ENCODE measurements at regions not wholly inside any gene's neighbourhood (a gene's known extent, or its start where the extent isn't known, plus 50 kb on each side); places are given as distances from the start of the nearest gene placed in this dataset.

GRCh38 chr10:69712342-69712741 lies 82.3 kb downstream of the FAM241B start:
- H3K27ac Mint-ChIP-seq: no peak overlapping the region
- Histone ChIP-seq H2BK12ac (ENCODE audit: insufficient read length, low read depth, low read length) (no peak overlapping the region), H3K9ac (ENCODE audit: extremely low read depth, insufficient read length, low read length) (no peak overlapping the region), H2BK20ac (ENCODE audit: low read depth, low read length, poor library complexity, severe bottlenecking) (no peak overlapping the region), H2BK120ac (ENCODE audit: low read depth, low read length, poor library complexity, severe bottlenecking) (no peak overlapping the region), H3K18ac (ENCODE audit: insufficient read length, low read depth, low read length) (no peak overlapping the region), H3K4ac (ENCODE audit: low read depth, low read length) (no peak overlapping the region), H2AFZ (ENCODE audit: low read length) (no peak overlapping the region), H4K5ac (ENCODE audit: insufficient read length, low read depth, low read length) (no peak overlapping the region), H3K23me2 (ENCODE audit: insufficient read length, low read depth, low read length, poor library complexity, severe bottlenecking) (no peaks in the 10 kb centered on the region), H3K14ac (ENCODE audit: insufficient read depth, low read length) (no peak overlapping the region), H3K79me2 (ENCODE audit: insufficient read depth, low read length) (no peaks in the 10 kb centered on the region), H3K4me1 (ENCODE audit: insufficient read depth, low read length) (peaks cover 4% of the 10 kb centered on the region; the same call in 1 of the 2 replicates), H3K79me1 (ENCODE audit: insufficient read depth, low read depth, low read length, poor library complexity, severe bottlenecking) (no peaks in the 10 kb centered on the region), H2AK5ac (ENCODE audit: insufficient read length, low read length) (no peak overlapping the region), H3K56ac (ENCODE audit: insufficient read length, low read depth, low read length) (no peak overlapping the region), H2BK5ac (ENCODE audit: insufficient read length, low read length) (no peak overlapping the region), H3K27ac (ENCODE audit: insufficient read length, low read depth, low read length) (no peak overlapping the region), H4K8ac (replicated peaks; ENCODE audit: insufficient read length, low read depth, low read length) (no peak overlapping the region), H4K20me1 (ENCODE audit: control insufficient read depth, insufficient read depth, insufficient read length) (no peaks in the 10 kb centered on the region), H3K9me3 (ENCODE audit: control insufficient read depth, low read depth, low read length) (no peaks in the 10 kb centered on the region), H3T11ph (ENCODE audit: low read length) (no peak overlapping the region), H4K91ac (ENCODE audit: insufficient read length, low read depth, low read length) (no peak overlapping the region), H3K4me2 (ENCODE audit: insufficient read depth, insufficient read length, low read length) (no peak overlapping the region), H2BK15ac (ENCODE audit: low read depth, low read length) (no peak overlapping the region), H3K23ac (ENCODE audit: insufficient read length, low read depth, low read length) (no peak overlapping the region), H3K27me3 (ENCODE audit: insufficient read depth, low read length) (no peaks in the 10 kb centered on the region)
- no CpG with 5 or more reads among the region's 12 CpGs for WGBS (ENCODE audit: extremely low coverage, insufficient read length, low lambda C conversion rate)
- no peak overlapping the region for H3K4me3 Mint-ChIP-seq
- H3K4me1 Mint-ChIP-seq: peaks cover 17% of the 10 kb centered on the region in 2 experiments
- no peak for DNase-seq
- H3K36me3 Mint-ChIP-seq (ENCODE audit: insufficient read depth in 1 of 3, low read depth in 3 of 3): peaks cover 0 to 14% (median 2%) of the 10 kb centered on the region in 3 experiments; a peak in 5 of 7 replicates
- H3K27me3 Mint-ChIP-seq (ENCODE audit: low read depth): peaks cover 22% of the 10 kb centered on the region
- TF ChIP-seq, protein P1, sequence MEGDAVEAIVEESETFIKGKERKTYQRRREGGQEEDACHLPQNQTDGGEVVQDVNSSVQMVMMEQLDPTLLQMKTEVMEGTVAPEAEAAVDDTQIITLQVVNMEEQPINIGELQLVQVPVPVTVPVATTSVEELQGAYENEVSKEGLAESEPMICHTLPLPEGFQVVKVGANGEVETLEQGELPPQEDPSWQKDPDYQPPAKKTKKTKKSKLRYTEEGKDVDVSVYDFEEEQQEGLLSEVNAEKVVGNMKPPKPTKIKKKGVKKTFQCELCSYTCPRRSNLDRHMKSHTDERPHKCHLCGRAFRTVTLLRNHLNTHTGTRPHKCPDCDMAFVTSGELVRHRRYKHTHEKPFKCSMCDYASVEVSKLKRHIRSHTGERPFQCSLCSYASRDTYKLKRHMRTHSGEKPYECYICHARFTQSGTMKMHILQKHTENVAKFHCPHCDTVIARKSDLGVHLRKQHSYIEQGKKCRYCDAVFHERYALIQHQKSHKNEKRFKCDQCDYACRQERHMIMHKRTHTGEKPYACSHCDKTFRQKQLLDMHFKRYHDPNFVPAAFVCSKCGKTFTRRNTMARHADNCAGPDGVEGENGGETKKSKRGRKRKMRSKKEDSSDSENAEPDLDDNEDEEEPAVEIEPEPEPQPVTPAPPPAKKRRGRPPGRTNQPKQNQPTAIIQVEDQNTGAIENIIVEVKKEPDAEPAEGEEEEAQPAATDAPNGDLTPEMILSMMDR (conservative IDR thresholded peaks at IDR 0.05): no peak
- peaks cover 13 to 14% of the 10 kb centered on the region in 2 experiments for H3K9me3 Mint-ChIP-seq

Data from H9 (cell line).